ENCODE measurements at regions not wholly inside any gene's neighbourhood (a gene's known extent, or its start where the extent isn't known, plus 50 kb on each side); places are given as distances from the start of the nearest gene placed in this dataset.

DNA sequence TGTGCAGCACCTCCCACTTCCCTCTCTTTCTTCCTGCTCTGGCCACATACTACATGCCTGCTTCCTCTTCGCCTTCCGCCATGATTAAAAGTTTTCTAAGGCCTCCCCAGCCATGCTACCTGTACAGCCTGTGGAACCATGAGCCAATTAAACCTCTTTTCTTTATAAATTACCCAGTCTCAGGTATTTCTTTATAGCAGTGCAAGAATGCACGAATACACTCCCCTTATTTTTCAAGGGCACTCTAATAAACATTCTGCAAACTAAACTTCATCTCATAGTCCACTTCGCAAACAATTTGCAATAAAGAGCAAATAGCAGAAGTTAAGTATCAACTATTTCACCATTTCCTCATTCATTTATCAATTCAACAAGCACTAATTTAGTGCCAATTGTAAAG, 351.3 kb downstream of the PID1 start:
- TF ChIP-seq YY1 (IDR thresholded peaks at IDR 0.05) (no peak), NR2F2 (IDR thresholded peaks at IDR 0.05) (no peak), HNF4A (conservative IDR thresholded peaks at IDR 0.05) (peak in 1 of 2 donors; percentile 33)
- TF ChIP-seq, protein P1, sequence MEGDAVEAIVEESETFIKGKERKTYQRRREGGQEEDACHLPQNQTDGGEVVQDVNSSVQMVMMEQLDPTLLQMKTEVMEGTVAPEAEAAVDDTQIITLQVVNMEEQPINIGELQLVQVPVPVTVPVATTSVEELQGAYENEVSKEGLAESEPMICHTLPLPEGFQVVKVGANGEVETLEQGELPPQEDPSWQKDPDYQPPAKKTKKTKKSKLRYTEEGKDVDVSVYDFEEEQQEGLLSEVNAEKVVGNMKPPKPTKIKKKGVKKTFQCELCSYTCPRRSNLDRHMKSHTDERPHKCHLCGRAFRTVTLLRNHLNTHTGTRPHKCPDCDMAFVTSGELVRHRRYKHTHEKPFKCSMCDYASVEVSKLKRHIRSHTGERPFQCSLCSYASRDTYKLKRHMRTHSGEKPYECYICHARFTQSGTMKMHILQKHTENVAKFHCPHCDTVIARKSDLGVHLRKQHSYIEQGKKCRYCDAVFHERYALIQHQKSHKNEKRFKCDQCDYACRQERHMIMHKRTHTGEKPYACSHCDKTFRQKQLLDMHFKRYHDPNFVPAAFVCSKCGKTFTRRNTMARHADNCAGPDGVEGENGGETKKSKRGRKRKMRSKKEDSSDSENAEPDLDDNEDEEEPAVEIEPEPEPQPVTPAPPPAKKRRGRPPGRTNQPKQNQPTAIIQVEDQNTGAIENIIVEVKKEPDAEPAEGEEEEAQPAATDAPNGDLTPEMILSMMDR (IDR thresholded peaks at IDR 0.05; ENCODE audit: low read depth, low read length, missing input control), result no peak
- TF ChIP-seq, protein P2, sequence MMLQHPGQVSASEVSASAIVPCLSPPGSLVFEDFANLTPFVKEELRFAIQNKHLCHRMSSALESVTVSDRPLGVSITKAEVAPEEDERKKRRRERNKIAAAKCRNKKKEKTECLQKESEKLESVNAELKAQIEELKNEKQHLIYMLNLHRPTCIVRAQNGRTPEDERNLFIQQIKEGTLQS (IDR thresholded peaks at IDR 0.05), result no peak
- TF ChIP-seq, protein P3, sequence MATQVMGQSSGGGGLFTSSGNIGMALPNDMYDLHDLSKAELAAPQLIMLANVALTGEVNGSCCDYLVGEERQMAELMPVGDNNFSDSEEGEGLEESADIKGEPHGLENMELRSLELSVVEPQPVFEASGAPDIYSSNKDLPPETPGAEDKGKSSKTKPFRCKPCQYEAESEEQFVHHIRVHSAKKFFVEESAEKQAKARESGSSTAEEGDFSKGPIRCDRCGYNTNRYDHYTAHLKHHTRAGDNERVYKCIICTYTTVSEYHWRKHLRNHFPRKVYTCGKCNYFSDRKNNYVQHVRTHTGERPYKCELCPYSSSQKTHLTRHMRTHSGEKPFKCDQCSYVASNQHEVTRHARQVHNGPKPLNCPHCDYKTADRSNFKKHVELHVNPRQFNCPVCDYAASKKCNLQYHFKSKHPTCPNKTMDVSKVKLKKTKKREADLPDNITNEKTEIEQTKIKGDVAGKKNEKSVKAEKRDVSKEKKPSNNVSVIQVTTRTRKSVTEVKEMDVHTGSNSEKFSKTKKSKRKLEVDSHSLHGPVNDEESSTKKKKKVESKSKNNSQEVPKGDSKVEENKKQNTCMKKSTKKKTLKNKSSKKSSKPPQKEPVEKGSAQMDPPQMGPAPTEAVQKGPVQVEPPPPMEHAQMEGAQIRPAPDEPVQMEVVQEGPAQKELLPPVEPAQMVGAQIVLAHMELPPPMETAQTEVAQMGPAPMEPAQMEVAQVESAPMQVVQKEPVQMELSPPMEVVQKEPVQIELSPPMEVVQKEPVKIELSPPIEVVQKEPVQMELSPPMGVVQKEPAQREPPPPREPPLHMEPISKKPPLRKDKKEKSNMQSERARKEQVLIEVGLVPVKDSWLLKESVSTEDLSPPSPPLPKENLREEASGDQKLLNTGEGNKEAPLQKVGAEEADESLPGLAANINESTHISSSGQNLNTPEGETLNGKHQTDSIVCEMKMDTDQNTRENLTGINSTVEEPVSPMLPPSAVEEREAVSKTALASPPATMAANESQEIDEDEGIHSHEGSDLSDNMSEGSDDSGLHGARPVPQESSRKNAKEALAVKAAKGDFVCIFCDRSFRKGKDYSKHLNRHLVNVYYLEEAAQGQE (IDR thresholded peaks at IDR 0.05), result no peak

Measured in liver (tissue), 3 donors.